Epithelial cell of esophagus (primary cell): ENCODE measurements at regions not wholly inside any gene's neighbourhood (a gene's known extent, or its start where the extent isn't known, plus 50 kb on each side); places are given as distances from the start of the nearest gene placed in this dataset.

Experiments
- DNase-seq: peaks from one replicate; pipeline ENCODE4 v3.0.0; 2010; ENCODE audit warnings: low read depth
- H3K4me3 ChIP-seq: 2 replicates; pipeline ENCODE4 v1.5.1; 2011; ENCODE audit warnings: mild to moderate bottlenecking, low read length, control low read depth
- TF ChIP-seq, protein P1 (sequence below): IDR thresholded peaks from 2 replicates; pipeline ENCODE4 v1.5.1; 2011; ENCODE audit warnings: low read depth, mild to moderate bottlenecking, low read length, control low read depth, inconsistent platforms; ENCODE audit not compliant: insufficient read depth; ENCODE audit errors: missing control alignments

DNA sequence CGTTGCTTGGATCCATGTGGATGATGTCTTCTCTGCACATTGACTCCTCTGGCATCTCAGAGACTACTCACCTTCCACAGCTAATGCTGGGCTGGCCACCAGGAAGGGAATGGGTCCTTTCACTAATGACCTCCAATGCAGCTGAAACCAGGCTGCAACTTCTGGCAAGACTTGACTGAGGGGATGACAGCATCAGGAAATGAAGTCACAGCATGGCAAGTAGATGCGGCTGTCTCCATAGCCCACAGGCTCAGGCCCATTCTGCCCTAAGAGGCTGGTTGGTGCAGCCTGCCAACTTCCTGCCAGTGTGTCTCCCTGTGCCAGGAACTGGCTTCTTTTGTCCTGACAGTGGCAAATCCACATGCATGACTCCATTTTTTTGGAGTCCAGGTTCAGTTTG, 467.3 kb downstream of the TSHZ3 start:
- DNase-seq = no peak
- H3K4me3 ChIP-seq = no peak overlapping the region
- TF ChIP-seq, protein P1, sequence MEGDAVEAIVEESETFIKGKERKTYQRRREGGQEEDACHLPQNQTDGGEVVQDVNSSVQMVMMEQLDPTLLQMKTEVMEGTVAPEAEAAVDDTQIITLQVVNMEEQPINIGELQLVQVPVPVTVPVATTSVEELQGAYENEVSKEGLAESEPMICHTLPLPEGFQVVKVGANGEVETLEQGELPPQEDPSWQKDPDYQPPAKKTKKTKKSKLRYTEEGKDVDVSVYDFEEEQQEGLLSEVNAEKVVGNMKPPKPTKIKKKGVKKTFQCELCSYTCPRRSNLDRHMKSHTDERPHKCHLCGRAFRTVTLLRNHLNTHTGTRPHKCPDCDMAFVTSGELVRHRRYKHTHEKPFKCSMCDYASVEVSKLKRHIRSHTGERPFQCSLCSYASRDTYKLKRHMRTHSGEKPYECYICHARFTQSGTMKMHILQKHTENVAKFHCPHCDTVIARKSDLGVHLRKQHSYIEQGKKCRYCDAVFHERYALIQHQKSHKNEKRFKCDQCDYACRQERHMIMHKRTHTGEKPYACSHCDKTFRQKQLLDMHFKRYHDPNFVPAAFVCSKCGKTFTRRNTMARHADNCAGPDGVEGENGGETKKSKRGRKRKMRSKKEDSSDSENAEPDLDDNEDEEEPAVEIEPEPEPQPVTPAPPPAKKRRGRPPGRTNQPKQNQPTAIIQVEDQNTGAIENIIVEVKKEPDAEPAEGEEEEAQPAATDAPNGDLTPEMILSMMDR = no peak

DNA sequence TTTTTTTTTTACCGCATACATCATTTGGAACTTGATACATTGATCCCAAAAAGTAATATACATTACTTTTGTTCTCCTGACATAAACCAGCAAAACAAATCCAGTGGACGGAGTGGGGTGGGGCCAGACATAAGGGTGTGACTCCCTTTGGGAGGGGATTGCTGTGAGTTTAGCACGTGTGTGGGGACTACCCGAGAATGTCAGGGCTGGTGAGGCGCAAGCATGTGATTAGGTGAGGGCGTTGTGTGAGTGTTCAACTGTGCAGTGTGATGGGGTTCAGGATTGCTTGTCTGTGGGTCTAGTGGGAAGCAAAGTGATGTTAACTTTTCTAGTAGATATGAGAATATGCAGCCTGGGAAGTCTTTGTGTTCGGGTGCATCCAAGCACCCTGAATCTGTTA, 468.0 kb downstream of the TSHZ3 start:
- TF ChIP-seq, protein P1 = no peak
- no peak overlapping the region for H3K4me3 ChIP-seq
- DNase-seq = no peak

DNA sequence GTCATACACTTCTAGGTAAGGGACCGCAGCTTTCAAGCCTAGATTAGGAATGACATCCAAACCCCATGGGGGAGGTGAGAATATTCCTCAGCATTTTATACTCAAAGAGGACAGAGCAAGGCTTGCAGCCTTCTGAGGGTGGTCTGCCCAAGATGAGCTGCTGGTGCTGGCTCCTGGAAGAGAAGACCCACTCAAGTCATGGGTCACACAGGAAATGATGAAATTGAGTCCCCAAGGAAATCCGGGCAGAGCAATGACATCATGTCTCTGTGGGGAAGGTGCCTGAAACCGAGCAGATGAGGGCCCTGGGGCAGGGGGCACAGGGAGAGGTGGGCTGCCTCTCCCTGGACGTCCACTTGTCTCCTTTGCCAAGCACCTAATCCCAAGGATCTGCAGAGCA, 468.7 kb downstream of the TSHZ3 start:
- no peak for DNase-seq
- TF ChIP-seq, protein P1 = no peak
- H3K4me3 ChIP-seq = no peak overlapping the region

DNA sequence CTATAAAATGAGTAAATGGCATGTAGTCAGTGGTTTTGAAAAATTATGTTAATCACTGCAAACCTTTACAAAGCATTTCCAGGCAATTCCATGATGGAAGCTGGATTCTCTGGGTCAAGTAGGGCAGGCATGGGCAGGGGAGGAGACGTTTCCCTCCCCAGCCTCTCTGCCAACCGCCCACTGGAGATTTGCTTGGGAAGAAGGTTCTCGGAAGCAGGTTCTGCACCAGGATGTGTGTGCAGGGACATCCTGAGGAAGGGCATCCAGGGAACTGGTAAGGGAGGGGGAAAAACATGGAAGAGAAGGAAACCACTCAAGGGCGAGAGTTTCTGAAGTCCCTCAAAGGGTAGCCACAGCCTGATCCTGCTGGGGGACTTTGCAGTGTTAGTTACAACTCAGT, 469.1 kb downstream of the TSHZ3 start:
- TF ChIP-seq, protein P1 = no peak
- DNase-seq = no peak
- no peak overlapping the region for H3K4me3 ChIP-seq

DNA sequence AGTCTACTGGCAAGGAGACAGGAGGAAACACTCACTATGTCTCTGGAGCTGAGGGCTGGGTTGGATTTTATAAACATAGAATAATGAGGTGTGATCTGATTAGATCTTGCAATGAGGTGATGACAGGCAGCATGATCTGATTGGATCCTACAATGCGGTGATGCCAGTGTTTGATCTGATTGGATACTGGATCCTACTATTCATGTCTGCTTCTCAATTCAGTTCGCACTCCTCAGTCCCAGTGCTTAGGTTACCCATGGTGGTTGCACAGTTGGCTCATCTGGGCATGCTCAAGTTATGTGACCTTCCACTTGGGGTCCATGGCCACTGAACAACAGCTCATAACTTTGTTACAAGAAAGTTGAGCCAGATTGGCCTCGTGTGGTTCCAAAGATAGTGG, 469.5 kb downstream of the TSHZ3 start:
- TF ChIP-seq, protein P1 = no peak
- no peak for DNase-seq
- H3K4me3 ChIP-seq = no peak overlapping the region

DNA sequence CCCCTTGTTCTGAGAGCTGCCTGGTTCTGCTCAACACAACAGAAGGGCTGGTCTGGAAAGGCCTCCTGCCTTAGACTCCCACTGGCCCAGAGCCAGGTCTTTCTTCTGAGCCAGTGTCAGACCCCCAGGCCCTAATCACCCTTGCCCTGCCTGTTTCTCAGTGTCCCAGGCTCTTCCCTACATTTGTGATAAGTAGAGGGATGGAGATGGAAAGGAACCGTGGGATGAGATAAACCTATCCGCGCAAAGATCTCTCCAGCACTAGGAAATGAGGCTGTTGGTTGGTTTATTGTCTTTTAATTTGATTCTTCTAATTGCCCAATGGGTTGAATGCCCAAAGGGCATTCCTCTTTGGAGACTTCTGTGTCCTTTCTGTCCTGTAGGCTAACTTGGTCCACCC, 470.0 kb downstream of the TSHZ3 start:
- TF ChIP-seq, protein P1 = no peak
- DNase-seq = no peak
- no peak overlapping the region for H3K4me3 ChIP-seq

DNA sequence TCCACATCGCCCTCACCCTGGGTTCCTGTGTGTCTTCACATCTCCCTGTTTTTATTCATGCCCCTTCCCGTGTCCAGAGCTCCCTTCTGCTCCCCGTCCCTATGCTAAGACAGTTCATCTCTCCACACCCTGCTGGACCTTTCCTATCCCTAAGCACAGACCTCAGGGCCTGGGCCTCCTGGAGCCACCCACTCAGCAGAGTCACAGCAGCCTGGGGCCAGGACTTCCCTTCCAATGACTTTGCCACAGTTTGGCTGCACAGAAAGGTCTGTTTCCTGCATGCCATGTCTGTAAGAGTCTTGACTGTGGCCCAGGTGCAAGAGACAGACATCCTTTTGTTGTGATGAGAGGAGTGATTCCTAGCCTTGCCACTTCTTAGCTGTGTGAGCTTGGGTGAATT, 470.7 kb downstream of the TSHZ3 start:
- no peak for DNase-seq
- no peak overlapping the region for H3K4me3 ChIP-seq
- TF ChIP-seq, protein P1 = no peak
